ENCODE measurements at regions not wholly inside any gene's neighbourhood (a gene's known extent, or its start where the extent isn't known, plus 50 kb on each side); places are given as distances from the start of the nearest gene placed in this dataset.

DNA sequence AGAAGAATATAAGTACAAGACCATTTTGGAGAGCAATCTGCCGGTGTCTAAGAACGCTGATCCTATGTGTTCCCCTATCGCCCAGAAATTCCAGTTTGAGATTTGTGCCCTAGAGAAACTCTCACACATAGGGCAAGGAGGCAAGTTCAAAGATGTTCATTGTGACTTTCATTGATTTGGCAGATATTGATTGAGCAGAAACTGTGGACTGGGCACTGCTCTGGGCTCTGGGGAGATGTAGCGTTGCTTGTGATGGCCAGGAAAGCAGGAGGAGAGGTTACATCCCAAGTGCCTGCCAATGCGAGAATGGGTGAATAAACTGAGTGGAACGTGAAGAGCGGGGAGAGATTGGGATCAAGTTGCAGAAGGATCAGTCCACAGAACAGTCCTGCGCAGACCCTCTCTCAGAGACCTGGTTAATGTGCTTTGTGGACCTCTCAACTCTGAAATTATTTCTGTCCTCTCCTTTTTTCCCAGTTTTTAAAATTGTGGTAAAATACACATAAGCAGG, 123.9 kb upstream of the PEG3 start:
- Histone ChIP-seq H3K27me3 (ENCODE audit: insufficient read depth, poor library complexity, severe bottlenecking) (no peaks in the 10 kb centered on the region), H3K27ac (replicated peaks) (no peak overlapping the region), H3K4me3 (replicated peaks; ENCODE audit: insufficient read depth, low read length) (no peak overlapping the region)
- no peak for DNase-seq (ENCODE audit: low read depth in 1 of 2, low spot score in 1 of 2)
- TF ChIP-seq, protein P1, sequence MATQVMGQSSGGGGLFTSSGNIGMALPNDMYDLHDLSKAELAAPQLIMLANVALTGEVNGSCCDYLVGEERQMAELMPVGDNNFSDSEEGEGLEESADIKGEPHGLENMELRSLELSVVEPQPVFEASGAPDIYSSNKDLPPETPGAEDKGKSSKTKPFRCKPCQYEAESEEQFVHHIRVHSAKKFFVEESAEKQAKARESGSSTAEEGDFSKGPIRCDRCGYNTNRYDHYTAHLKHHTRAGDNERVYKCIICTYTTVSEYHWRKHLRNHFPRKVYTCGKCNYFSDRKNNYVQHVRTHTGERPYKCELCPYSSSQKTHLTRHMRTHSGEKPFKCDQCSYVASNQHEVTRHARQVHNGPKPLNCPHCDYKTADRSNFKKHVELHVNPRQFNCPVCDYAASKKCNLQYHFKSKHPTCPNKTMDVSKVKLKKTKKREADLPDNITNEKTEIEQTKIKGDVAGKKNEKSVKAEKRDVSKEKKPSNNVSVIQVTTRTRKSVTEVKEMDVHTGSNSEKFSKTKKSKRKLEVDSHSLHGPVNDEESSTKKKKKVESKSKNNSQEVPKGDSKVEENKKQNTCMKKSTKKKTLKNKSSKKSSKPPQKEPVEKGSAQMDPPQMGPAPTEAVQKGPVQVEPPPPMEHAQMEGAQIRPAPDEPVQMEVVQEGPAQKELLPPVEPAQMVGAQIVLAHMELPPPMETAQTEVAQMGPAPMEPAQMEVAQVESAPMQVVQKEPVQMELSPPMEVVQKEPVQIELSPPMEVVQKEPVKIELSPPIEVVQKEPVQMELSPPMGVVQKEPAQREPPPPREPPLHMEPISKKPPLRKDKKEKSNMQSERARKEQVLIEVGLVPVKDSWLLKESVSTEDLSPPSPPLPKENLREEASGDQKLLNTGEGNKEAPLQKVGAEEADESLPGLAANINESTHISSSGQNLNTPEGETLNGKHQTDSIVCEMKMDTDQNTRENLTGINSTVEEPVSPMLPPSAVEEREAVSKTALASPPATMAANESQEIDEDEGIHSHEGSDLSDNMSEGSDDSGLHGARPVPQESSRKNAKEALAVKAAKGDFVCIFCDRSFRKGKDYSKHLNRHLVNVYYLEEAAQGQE (IDR thresholded peaks at IDR 0.05; ENCODE audit: insufficient replicate concordance, low read depth): no peak
- TF ChIP-seq, protein P2, sequence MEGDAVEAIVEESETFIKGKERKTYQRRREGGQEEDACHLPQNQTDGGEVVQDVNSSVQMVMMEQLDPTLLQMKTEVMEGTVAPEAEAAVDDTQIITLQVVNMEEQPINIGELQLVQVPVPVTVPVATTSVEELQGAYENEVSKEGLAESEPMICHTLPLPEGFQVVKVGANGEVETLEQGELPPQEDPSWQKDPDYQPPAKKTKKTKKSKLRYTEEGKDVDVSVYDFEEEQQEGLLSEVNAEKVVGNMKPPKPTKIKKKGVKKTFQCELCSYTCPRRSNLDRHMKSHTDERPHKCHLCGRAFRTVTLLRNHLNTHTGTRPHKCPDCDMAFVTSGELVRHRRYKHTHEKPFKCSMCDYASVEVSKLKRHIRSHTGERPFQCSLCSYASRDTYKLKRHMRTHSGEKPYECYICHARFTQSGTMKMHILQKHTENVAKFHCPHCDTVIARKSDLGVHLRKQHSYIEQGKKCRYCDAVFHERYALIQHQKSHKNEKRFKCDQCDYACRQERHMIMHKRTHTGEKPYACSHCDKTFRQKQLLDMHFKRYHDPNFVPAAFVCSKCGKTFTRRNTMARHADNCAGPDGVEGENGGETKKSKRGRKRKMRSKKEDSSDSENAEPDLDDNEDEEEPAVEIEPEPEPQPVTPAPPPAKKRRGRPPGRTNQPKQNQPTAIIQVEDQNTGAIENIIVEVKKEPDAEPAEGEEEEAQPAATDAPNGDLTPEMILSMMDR (IDR thresholded peaks at IDR 0.05; ENCODE audit: insufficient read depth, low read length): no peak
- TF ChIP-seq SPI1 (IDR thresholded peaks at IDR 0.05; ENCODE audit: borderline replicate concordance, low read depth) (no peak), POLR2AphosphoS5 (IDR thresholded peaks at IDR 0.05; ENCODE audit: low read depth) (no peak), GABPA (IDR thresholded peaks at IDR 0.05; ENCODE audit: low read depth) (no peak)

DNA sequence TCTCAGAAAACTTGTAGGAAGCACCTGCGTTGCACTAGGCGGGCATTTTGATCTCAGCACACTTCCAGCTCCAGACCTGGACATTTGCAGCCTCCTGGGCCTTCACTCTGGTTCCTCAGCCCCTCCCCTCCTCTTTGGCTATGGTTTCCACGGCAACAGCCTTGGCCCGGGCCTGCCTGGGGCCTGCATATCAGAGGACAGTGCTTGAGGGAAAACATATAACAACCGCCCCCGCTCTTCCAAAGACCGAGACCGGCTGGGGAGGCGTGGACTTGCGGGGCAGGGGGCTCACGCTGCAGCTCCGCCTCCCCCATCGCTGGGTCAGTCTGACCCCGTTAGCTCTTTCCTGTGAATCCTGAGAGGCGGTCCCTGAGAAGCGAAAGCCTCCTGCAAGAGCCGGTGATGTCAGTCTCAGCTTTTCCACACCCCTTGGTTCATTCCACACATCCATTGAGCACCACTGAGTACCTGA, 125.7 kb upstream of the PEG3 start:
- H3K27me3 ChIP-seq (ENCODE audit: insufficient read depth, poor library complexity, severe bottlenecking): no peaks in the 10 kb centered on the region
- DNase-seq (ENCODE audit: low read depth in 1 of 2, low spot score in 1 of 2): no peak
- TF ChIP-seq, protein P2 (IDR thresholded peaks at IDR 0.05; ENCODE audit: insufficient read depth, low read length): no peak
- TF ChIP-seq GABPA (IDR thresholded peaks at IDR 0.05; ENCODE audit: low read depth): no peak
- no peak for TF ChIP-seq SPI1 (IDR thresholded peaks at IDR 0.05; ENCODE audit: borderline replicate concordance, low read depth)
- TF ChIP-seq POLR2AphosphoS5 (IDR thresholded peaks at IDR 0.05; ENCODE audit: low read depth): no peak
- TF ChIP-seq, protein P1 (IDR thresholded peaks at IDR 0.05; ENCODE audit: insufficient replicate concordance, low read depth): no peak
- H3K27ac ChIP-seq (replicated peaks): no peak overlapping the region
- H3K4me3 ChIP-seq (replicated peaks; ENCODE audit: insufficient read depth, low read length): no peak overlapping the region

DNA sequence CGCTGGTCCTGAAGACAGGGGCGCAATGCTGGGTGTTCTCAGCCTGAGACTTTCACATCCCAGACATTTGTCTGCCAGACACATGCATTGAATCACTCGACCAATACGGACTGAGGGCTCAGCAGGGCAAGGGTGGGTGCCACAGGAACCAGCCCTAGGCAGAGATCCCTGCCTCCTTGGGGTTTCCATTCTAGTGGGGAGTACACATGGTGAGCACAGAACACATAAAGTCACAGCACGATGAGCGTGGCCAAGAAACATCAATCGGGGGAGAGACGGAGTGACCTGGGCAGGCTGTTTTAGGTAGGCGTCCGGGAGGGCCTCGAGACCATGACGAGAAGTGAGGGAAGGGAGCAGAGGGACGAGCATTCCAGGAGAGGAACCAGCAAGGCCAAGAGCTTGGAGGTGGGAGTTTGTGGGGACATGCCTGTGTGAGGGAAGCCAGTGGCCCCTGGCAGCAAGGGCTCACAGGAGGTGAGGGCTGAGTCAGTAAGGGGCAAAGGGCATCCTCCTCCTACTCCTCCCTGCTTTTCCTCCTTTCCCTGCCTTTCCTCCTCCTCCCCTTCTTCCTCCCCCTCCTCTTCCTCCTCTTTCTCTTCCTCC, 126.3 kb upstream of the PEG3 start:
- no peaks in the 10 kb centered on the region for H3K27me3 ChIP-seq (ENCODE audit: insufficient read depth, poor library complexity, severe bottlenecking)
- no peak overlapping the region for H3K4me3 ChIP-seq (replicated peaks; ENCODE audit: insufficient read depth, low read length)
- H3K27ac ChIP-seq (replicated peaks): no peak overlapping the region
- DNase-seq (ENCODE audit: low read depth in 1 of 2, low spot score in 1 of 2): no peak
- TF ChIP-seq POLR2AphosphoS5 (IDR thresholded peaks at IDR 0.05; ENCODE audit: low read depth): no peak

DNA sequence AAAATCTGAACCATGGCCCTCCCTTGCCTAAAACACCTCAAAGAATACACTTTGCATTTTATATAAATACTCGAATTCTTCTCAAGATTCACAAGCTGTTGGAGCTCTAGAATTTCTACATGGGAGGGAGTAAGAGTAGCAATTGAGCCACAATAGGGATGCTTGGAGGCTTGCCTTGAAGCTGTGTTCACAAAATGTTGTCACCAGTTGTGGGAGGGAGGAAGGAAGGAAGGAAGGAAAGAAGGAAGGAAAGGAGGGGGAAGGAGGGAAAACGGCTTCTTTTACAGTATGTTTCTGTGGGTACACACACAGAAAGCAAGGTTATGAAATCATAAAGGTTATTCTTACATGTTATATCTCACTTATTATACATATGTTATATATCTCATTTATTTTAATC, 128.6 kb upstream of the PEG3 start:
- TF ChIP-seq, protein P1 (IDR thresholded peaks at IDR 0.05; ENCODE audit: insufficient replicate concordance, low read depth): no peak
- no peak for TF ChIP-seq POLR2AphosphoS5 (IDR thresholded peaks at IDR 0.05; ENCODE audit: low read depth)
- TF ChIP-seq, protein P2 (IDR thresholded peaks at IDR 0.05; ENCODE audit: insufficient read depth, low read length): no peak
- H3K27me3 ChIP-seq (ENCODE audit: insufficient read depth, poor library complexity, severe bottlenecking): no peaks in the 10 kb centered on the region
- H3K4me3 ChIP-seq (replicated peaks; ENCODE audit: insufficient read depth, low read length): no peak overlapping the region
- no peak for DNase-seq (ENCODE audit: low read depth in 1 of 2, low spot score in 1 of 2)
- no peak overlapping the region for H3K27ac ChIP-seq (replicated peaks)
